HG03558 (cell line): ENCODE measurements at regions not wholly inside any gene's neighbourhood (a gene's known extent, or its start where the extent isn't known, plus 50 kb on each side); places are given as distances from the start of the nearest gene placed in this dataset.
"Not testable (repeated sequence)": the region's sequence is repeated elsewhere in the genome, so short reads cannot be mapped to it uniquely, and the experiment has no call there.

Experiments used
- ATAC-seq: cut with Tn5 transposase; IDR thresholded peaks from one replicate; pipeline ENCODE4 v1.9.1; 2021; ENCODE audit warnings: moderate number of reproducible peaks; ENCODE audit not compliant: unreplicated experiment; ENCODE audit errors: extremely low read depth

- no peak for ATAC-seq
Observed at GRCh38 chr1:228935855-228936727, 200.8 kb downstream of the RHOU start.

GRCh38 chr1:228936881-228937280 is 201.6 kb downstream of the RHOU start:
- ATAC-seq, result no peak

- ATAC-seq, result no peak
Observed at GRCh38 chr1:228937351-228937750, 202.1 kb downstream of the RHOU start.

- no peak for ATAC-seq
Observed at GRCh38 chr1:228937851-228938536, 202.7 kb downstream of the RHOU start.

GRCh38 chr1:228938537-228938901 is 203.2 kb downstream of the RHOU start:
- ATAC-seq, result no peak

GRCh38 chr1:228939001-228939691 is 203.9 kb downstream of the RHOU start:
- no peak for ATAC-seq

GRCh38 chr1:228939881-228940392 is 204.7 kb downstream of the RHOU start:
- no peak for ATAC-seq

GRCh38 chr1:228940526-228940925 is 205.2 kb downstream of the RHOU start:
- no peak for ATAC-seq

- no peak for ATAC-seq
Observed at GRCh38 chr1:228940926-228941325, 205.6 kb downstream of the RHOU start.

GRCh38 chr1:228941666-228942065 is 206.4 kb downstream of the RHOU start:
- no peak for ATAC-seq

GRCh38 chr1:228943436-228943835 is 208.2 kb downstream of the RHOU start:
- ATAC-seq, result no peak

GRCh38 chr1:228944296-228944695 is 209.0 kb downstream of the RHOU start:
- ATAC-seq, result no peak

GRCh38 chr1:228944935-228945371 is 209.7 kb downstream of the RHOU start:
- no peak for ATAC-seq

- ATAC-seq, result no peak
Observed at GRCh38 chr1:228945885-228946284, 210.6 kb downstream of the RHOU start.

- not testable (repeated sequence) for ATAC-seq
Observed at GRCh38 chr1:228949617-228950016, 214.3 kb downstream of the RHOU start.

GRCh38 chr1:228953207-228953606 is 217.9 kb downstream of the RHOU start:
- ATAC-seq, result no peak

- ATAC-seq, result not testable (repeated sequence)
Observed at GRCh38 chr1:228953808-228954207, 218.5 kb downstream of the RHOU start.

- ATAC-seq, result no peak
Observed at GRCh38 chr1:228955691-228956090, 220.4 kb downstream of the RHOU start.

- ATAC-seq, result no peak
Observed at GRCh38 chr1:228956864-228957263, 221.6 kb downstream of the RHOU start.

- ATAC-seq, result no peak
Observed at GRCh38 chr1:228957535-228957934, 222.3 kb downstream of the RHOU start.

GRCh38 chr1:228958121-228958520 is 222.8 kb downstream of the RHOU start:
- ATAC-seq, result no peak
